ENCODE measurements at regions not wholly inside any gene's neighbourhood (a gene's known extent, or its start where the extent isn't known, plus 50 kb on each side); places are given as distances from the start of the nearest gene placed in this dataset.

GRCh38 chr18:38368886-38369285, 803.3 kb upstream of the CELF4 start:
- no peak for TF ChIP-seq CTCF (IDR thresholded peaks at IDR 0.05; ENCODE audit: insufficient read depth, low read length, poor library complexity, severe bottlenecking)
- no peak for DNase-seq (ENCODE audit: extremely low read depth, insufficient read length)
- Histone ChIP-seq H3K36me3 (ENCODE audit: control insufficient read depth, insufficient read depth, low read length) (no peaks in the 10 kb centered on the region), H3K4me3 (replicated peaks; ENCODE audit: low read depth, low read length) (no peak overlapping the region), H3K27me3 (replicated peaks; ENCODE audit: control insufficient read depth, insufficient read depth, low read length) (no peaks in the 10 kb centered on the region)

DNA sequence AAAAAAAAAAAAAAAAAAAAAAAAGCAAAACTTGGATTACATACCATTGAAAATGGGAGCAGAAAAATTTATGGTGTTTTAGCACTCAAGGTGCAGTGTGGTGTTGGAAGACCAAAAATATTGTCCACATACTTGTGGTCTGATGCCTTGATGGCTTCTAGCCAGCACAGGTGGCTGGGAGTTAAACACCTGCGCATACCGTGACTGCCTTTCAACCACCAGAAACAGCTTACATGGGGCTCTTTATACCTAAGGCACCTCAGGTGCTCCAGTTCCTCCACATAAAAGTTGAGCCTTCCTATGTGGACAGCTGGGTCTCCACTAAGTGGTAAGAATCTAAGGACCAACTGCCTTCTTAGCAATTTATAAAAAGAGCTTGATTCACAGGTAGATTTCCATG, 802.6 kb upstream of the CELF4 start:
- Histone ChIP-seq H3K27me3 (replicated peaks; ENCODE audit: control insufficient read depth, insufficient read depth, low read length) (no peaks in the 10 kb centered on the region), H3K4me3 (replicated peaks; ENCODE audit: low read depth, low read length) (no peak overlapping the region), H3K36me3 (ENCODE audit: control insufficient read depth, insufficient read depth, low read length) (no peaks in the 10 kb centered on the region)
- DNase-seq (ENCODE audit: extremely low read depth, insufficient read length): no peak
- TF ChIP-seq CTCF (IDR thresholded peaks at IDR 0.05; ENCODE audit: insufficient read depth, low read length, poor library complexity, severe bottlenecking): no peak

GRCh38 chr18:38367473-38367872, 801.9 kb upstream of the CELF4 start:
- Histone ChIP-seq H3K4me3 (replicated peaks; ENCODE audit: low read depth, low read length) (no peak overlapping the region), H3K27me3 (replicated peaks; ENCODE audit: control insufficient read depth, insufficient read depth, low read length) (no peaks in the 10 kb centered on the region), H3K36me3 (ENCODE audit: control insufficient read depth, insufficient read depth, low read length) (no peaks in the 10 kb centered on the region)
- no peak for TF ChIP-seq CTCF (IDR thresholded peaks at IDR 0.05; ENCODE audit: insufficient read depth, low read length, poor library complexity, severe bottlenecking)
- no peak for DNase-seq (ENCODE audit: extremely low read depth, insufficient read length)

GRCh38 chr18:38362286-38362792, 796.7 kb upstream of the CELF4 start:
- DNase-seq (ENCODE audit: extremely low read depth, insufficient read length): no peak
- H3K36me3 ChIP-seq (ENCODE audit: control insufficient read depth, insufficient read depth, low read length): no peaks in the 10 kb centered on the region
- no peak for TF ChIP-seq CTCF (IDR thresholded peaks at IDR 0.05; ENCODE audit: insufficient read depth, low read length, poor library complexity, severe bottlenecking)
- H3K4me3 ChIP-seq (replicated peaks; ENCODE audit: low read depth, low read length): no peak overlapping the region
- H3K27me3 ChIP-seq (replicated peaks; ENCODE audit: control insufficient read depth, insufficient read depth, low read length): no peaks in the 10 kb centered on the region

DNA sequence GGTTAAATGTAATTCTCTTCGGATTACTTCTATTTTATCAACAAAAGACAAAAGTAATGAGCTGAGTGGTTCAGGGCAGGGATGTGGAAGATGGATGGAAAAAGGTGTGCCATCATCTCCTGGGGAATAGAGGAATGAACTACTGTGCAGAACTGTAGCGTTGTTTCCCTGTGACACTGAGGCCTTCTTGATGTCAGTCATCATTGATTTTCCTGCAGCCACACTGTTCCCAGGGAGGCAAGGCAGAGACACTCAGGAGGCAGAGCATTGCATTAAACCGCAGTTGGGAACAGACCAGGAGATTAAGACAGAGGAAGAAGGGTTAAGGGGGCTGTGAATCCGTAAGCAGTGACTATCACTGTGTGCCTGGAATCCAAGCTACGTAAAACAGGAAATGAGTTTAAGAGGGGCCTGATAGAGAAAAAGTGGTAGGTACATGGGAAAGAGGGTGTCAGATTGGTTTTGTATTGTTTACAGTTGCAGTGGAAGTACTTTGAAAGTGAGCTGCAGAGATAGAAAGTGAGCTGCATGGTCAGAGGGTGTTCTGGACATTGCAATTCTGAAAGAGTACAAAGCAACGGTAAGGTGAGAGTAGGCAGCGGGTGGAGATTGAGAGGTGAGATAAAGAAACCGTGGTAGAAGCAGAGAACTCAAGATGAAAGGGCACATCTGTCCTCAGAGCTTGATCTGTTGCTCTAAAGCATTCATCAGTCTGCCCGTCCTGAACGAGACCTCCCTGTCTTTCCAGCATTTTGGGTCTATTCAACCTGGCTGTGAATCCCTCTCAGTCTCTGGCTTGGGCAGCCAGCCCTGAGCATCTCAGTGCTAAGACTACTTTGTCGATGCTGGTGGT, 793.4 kb upstream of the CELF4 start:
- H3K4me3 ChIP-seq (replicated peaks; ENCODE audit: low read depth, low read length): no peak overlapping the region
- no peaks in the 10 kb centered on the region for H3K36me3 ChIP-seq (ENCODE audit: control insufficient read depth, insufficient read depth, low read length)
- no peak for DNase-seq (ENCODE audit: extremely low read depth, insufficient read length)
- no peak for TF ChIP-seq CTCF (IDR thresholded peaks at IDR 0.05; ENCODE audit: insufficient read depth, low read length, poor library complexity, severe bottlenecking)
- H3K27me3 ChIP-seq (replicated peaks; ENCODE audit: control insufficient read depth, insufficient read depth, low read length): no peaks in the 10 kb centered on the region

All from GM06990 (cell line).